DMS53 (cell line): ENCODE measurements at regions not wholly inside any gene's neighbourhood (a gene's known extent, or its start where the extent isn't known, plus 50 kb on each side); places are given as distances from the start of the nearest gene placed in this dataset.
A peak's percentile ranks its signal among the peaks of the same experiment; 100 is the strongest.

Experiments used
- DNase-seq: peaks from one replicate; lab custom pipeline; 2025; lab: John Stamatoyannopoulos, UW

GRCh38 chr1:87878873-87879272 is 550.2 kb downstream of the LMO4 start:
- DNase-seq, result no peak

- no peak for DNase-seq
Measured at GRCh38 chr1:87880098-87880760, 551.5 kb downstream of the LMO4 start.

DNA sequence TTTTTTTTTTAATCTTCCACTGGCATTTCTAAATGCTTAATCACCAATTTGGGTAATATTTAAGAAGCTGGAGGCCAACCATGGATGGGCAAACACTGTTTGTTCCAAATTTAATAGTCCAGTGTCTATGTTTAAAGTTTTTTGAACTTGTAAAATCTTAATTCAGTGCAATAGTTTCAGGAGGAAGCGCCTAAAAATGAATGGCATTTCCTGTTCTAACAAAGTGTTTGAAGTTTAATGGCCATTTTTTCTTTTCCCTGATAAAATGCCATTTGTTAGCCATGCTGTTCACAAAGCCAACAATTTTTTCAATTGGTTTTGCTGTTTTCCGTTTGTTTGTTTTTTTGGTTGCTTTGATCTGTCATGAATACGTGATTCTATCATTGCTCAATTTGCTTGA is 552.1 kb downstream of the LMO4 start:
- DNase-seq, result no peak

GRCh38 chr1:87883906-87884305 is 555.2 kb downstream of the LMO4 start:
- DNase-seq, result no peak

DNA sequence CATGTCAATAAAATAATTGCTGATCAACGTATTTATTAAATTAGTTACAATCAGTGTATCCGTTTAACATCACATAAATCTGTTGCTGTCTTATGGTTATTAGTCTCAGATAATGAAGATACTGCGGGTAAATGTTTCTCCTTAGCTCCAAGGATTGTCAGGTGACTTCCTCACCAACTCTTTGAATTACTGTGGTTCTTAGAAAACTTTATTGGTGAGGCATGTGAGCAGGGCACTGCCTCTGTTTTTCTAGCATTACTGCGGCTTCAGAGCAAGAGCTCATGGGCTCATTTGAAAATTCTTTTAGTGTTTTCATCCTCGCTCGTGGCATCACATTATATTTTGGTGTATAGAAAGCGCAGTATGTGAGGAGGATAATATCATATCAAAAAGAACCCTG is 555.9 kb downstream of the LMO4 start:
- DNase-seq, result no peak

DNA sequence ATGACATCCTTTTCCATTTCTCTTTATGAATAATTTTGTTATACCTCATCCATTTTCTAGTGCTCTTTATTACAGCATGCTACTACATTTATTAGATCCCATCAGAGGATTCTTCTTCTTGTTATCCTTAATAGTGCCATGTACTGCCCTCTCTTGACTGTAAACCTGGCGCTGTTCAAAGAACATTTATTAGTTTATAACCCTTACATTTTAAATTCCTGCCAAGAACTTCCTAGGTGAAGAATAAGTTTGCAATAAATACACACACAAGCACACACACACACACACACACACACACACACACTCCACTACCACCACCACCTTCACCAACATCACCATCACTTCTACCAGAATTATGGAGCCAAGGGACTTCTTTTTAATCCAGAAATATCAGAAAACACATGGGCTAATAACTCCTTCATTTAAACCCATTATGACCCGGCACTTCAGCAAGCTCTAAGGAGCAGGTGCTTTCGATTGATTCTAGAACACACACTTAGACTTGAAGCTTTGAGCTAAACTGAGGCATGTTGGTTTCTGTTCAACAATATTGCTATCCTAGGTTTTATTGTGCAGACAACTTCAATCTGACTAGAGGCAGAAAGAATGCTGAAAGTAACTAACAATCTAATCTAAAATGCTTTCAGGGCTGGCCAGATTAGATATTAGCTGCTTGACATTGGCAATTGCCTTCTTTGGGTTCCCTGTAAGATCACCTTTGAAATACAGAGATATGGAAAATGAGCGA is 556.8 kb downstream of the LMO4 start:
- DNase-seq, result no peak

GRCh38 chr1:87887100-87887499 is 558.4 kb downstream of the LMO4 start:
- no peak for DNase-seq

DNA sequence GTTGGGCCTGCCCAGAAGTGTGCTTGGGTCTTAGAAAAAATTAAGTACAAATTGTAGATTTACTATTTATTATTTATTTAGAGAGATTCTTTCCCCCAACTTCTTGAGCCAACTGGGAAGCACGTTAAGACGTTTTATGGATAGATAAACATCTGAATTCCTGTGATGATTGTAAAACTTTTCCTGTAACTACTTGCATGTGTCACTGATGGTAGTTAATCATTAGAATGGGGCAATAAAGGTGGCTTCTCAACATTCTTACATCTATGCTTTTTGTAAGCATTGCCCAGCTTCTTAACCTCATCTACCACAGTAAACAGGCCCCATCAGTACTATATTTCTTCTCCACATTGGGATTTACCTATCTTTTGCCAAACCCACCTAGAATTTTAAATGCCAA is 559.8 kb downstream of the LMO4 start:
- DNase-seq, result peak; percentile 33

DNA sequence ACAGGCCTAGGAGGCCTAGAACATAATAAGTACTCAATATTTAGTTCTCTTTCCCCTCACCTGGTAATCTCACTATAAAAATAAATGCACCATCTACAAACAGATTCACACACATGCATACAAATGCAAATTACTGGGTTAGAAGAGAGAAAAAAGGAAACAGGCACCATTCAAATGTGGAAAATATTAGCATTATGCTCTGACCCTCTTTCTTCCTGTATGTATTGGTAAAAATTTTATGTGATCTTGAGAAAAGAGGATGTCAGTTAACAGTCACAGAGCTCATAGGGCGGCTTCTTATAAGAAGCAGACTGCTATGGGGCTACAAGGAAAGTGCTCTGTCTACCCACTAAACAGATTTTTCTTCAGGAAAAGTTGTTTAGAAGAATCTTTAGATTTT is 565.4 kb downstream of the LMO4 start:
- DNase-seq, result no peak

DNA sequence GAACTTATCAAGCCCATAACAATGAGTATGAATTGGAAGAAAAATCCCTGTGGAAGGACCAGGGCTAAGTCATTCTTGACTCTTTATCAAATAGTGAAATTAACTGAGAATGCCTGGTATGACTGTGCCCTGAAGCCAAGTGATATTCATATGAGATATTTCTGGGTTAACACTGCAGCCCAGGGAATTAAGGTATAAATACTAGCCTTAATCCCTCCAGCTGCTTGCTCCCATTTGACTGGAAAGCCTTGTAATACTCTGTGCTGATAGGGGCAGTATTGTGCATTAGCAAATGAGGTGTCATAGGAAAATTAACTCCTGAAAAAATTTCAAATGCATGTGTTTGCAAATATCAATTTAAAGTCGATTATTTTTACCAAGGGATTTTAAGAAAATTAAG is 568.8 kb downstream of the LMO4 start:
- DNase-seq, result peak; percentile 15

DNA sequence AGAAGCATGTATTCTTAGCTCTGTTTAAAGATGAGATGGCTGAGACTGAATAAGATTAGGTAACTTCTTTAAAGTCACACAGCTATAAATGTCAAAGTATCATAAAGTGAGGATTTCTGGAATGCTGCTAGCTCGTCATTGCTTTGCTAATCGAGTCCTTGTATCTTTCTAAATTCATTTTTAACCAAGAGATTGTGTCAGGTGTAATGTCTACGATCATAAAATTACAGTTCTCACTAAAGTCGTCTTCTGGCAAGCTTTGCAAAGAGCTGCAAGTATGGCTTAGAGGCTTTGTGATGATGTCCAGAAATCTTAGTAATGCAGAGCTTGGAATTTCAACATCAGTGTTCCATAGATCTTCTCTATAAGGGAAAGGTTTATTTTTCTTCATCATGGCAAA is 569.8 kb downstream of the LMO4 start:
- no peak for DNase-seq

DNA sequence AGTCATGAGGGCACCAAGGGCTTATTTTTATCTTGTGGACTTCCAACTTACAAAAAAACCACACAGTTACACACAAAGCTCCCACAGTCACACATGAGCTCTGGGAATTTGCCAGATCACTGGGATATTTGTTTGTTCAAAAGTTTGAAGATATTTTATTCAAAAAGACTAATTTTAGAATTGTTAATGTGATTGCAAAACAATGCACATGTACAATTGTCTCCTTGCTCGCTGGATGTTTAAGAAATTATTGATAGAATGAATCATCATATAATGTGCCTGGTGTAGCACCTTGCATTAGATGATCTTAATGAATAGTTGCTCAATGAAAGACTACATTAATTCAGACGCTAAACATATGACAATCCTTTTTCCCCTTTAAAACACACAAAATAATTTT is 570.3 kb downstream of the LMO4 start:
- DNase-seq, result no peak

DNA sequence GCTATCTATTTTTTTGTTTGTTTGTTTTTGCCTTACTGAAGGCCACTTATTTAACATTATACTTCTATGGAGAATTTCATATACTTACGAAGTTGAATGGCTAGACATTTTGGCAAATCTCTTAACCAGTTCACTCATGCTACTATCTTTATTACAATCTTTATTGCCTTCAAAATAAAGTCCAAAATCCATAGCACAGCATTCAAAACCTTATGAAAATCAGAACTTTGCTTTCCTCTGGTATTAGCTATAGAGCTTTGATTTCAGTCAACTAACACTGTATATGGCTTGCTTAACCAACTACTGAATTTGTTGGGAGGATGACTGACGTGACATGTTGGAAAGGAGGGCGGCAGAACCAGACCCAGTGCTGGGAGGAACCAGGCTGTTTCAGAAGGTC is 571.1 kb downstream of the LMO4 start:
- no peak for DNase-seq

DNA sequence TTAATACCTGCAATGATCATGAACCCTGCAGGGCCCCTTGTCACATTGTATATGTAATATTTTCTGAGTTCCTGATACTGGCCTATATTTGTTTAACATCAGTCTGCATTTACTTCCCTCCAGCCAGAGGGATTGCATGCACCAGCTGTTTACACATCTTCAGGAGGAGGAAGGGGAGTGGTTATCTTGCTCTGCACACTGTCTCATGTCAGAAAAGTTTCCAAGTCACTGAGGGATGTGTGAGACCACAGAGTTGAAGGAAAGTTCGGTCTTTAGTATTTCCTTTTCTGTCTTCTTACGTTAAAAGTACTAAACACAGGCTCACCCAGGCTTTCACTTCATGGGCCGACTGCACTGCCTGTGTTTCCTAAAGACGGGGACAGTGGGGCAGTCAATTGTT is 574.1 kb downstream of the LMO4 start:
- peak; percentile 92 for DNase-seq

DNA sequence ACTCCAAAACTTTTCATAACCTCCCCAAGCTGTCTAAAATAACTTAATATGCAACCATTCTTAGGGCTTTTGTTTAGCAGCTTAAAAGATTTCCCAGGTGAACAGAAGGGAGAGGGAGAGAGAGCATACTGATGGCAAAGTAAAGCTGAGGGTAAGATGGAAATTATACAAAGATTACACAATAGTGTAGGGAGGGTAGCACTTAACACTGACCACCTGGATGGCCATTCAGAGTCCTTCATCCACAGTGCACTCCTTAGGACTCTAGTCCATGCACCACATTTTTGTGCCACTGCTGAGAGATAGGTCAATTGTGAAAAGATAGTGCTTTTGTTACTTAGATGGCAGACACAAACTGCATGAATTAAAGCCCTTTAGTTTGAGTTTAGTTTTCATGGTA is 574.6 kb downstream of the LMO4 start:
- peak; percentile 59 for DNase-seq

DNA sequence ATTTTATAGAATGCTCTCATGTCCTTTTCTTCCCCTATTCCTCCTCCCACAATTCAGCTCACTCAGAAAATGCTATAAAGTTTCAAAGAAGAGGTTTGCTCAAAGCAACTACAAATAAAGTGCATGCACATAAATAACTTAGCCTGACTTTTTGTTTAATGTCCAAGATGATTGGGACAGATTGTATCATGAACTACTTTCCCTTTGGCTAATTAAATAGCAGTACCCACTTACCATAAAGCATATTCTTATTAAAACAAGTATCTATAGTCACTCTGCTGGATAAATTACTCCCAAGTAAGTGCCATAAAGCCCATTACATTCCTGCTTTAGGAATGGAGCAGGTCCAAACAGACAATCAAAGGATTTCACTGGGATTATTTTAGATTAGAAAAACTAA is 576.0 kb downstream of the LMO4 start:
- DNase-seq, result no peak

- DNase-seq, result no peak
Measured at GRCh38 chr1:87905651-87906050, 577.0 kb downstream of the LMO4 start.

DNA sequence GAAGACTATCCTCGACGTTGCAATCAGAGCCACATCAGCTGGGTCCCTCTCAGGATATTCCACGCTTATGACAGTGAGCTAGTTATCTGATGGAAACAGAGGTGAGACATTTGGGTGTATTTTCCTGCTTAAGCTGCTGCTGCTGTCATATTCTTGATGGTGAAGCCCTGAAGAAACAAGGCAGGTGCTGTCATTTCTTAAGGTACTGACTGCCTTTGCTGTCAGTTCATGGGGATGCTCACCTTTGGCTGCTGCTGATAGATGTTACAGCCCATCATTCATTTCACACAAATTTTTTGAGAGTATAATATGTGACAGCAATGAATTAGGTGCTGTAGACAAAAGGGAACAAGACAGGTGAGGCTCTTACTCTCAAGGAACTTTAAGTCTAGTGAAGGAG is 577.4 kb downstream of the LMO4 start:
- DNase-seq, result no peak

DNA sequence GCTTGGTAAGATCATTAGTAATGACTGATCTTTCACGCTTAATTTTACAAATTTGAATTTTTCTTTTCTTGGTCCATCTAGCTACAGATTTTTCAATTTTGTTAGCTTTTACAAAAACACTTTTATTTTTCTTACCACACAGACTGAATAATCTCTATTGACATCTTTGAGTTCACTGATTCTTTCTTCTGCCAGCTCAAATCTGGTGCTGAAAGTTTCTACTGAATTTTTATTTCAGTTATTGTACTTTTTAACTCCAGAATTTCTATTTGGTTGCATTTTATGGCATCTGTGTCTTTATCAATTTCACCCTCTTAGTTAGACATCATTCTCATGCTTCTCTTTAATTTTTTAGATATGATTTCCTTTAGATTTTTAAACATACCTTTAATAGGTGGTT is 584.7 kb downstream of the LMO4 start:
- no peak for DNase-seq

DNA sequence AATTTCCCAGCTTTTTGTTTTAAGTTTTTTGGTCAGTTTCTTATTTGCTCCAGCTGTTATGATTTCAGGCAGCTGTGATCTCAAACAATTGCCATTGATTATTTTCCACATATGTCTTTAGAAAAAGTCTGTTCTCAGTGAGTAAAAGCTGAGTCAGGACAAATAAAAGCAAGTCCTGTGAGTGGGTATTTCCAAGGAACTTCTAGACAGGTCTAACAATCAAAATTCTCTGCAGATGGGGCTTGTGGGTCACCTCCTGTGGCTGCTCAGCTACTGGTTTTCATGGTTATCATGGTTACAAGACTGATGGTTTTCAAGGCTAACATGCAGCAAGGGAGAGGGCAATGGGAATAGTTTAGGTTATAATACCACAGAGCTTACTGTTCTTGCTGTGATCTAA is 585.7 kb downstream of the LMO4 start:
- DNase-seq, result no peak

GRCh38 chr1:87915771-87916170 is 587.1 kb downstream of the LMO4 start:
- DNase-seq, result no peak

DNA sequence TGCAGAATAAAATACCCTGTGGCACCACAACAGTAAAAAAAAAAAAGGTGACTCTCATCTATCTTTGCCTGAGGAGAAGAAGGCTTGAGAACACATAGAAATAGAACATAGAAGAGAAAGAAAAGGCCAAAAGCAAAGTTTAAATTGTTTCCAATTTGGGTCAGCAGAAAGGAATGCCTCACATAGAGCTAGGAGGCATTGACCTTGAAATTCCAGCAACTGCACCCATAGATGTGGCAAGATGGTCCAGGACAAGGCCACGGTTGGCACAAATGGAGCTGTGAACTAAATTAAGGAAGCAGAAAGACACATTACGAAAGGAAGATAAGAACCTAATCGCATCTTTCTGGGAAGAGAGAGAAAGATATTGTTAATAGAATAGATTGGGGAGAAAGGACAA is 588.3 kb downstream of the LMO4 start:
- no peak for DNase-seq

- no peak for DNase-seq
Measured at GRCh38 chr1:87918398-87918797, 589.7 kb downstream of the LMO4 start.

DNA sequence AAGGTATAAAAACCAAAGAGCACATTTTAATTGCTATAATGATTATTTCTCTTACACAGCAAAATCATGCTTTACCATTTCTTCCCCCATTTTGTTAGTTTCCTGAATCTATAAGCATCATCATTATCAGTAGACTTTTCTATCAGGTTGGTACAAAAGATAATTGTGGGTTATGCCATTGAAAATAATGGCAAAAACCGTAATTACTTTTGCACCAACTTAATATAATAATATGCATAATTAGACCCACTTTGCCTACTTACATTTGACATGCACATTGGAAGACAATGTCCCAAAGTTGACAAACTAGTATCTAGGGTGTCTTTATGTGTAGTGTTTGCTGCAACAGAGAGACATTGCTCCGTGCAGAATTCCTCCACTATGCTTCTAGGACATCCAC is 594.2 kb downstream of the LMO4 start:
- no peak for DNase-seq
